AG09319 (cell line): ENCODE measurements at regions not wholly inside any gene's neighbourhood (a gene's known extent, or its start where the extent isn't known, plus 50 kb on each side); places are given as distances from the start of the nearest gene placed in this dataset.
"Not testable (repeated sequence)": the region's sequence is repeated elsewhere in the genome, so short reads cannot be mapped to it uniquely, and the experiment has no call there.

Experiments used
- DNase-seq: peaks from one replicate; pipeline ENCODE4 v3.0.0-alpha.2; 2010; ENCODE audit warnings: low read depth; ENCODE audit errors: extremely low read depth
- CTCF ChIP-seq: IDR thresholded peaks from 2 replicates; pipeline ENCODE4 v1.5.1; 2011; ENCODE audit warnings: low read depth, mild to moderate bottlenecking, inconsistent platforms, low read length, moderate library complexity

- no peak for TF ChIP-seq CTCF
- DNase-seq: no peak
Observed at GRCh38 chr1:70778934-70779333, 268.7 kb downstream of the PTGER3 start.

GRCh38 chr1:70779571-70779970 lies 268.0 kb downstream of the PTGER3 start:
- no peak for DNase-seq
- TF ChIP-seq CTCF: no peak

- no peak for TF ChIP-seq CTCF
- DNase-seq: no peak
Observed at GRCh38 chr1:70785287-70785686, 262.3 kb downstream of the PTGER3 start.

- no peak for TF ChIP-seq CTCF
- DNase-seq: no peak
Observed at GRCh38 chr1:70790232-70790923, 257.2 kb downstream of the PTGER3 start.

GRCh38 chr1:70795064-70795463 lies 252.6 kb downstream of the PTGER3 start:
- not testable (repeated sequence) for DNase-seq

- DNase-seq: not testable (repeated sequence)
Observed at GRCh38 chr1:70796298-70796697, 251.3 kb downstream of the PTGER3 start.

- not testable (repeated sequence) for DNase-seq
Observed at GRCh38 chr1:70802625-70803024, 245.0 kb downstream of the PTGER3 start.

GRCh38 chr1:70805641-70806040 lies 242.0 kb downstream of the PTGER3 start:
- no peak for DNase-seq
- TF ChIP-seq CTCF: no peak

GRCh38 chr1:70807088-70807664 lies 240.4 kb downstream of the PTGER3 start:
- no peak for TF ChIP-seq CTCF
- no peak for DNase-seq
